CD14-positive monocyte (primary cell): ENCODE measurements at regions not wholly inside any gene's neighbourhood (a gene's known extent, or its start where the extent isn't known, plus 50 kb on each side); places are given as distances from the start of the nearest gene placed in this dataset.

Experiments
- DNase-seq, 3 donors: peaks; one replicate each; pipeline ENCODE4 v3.0.0-alpha.2; 2011 to 2022
- H2AFZ ChIP-seq: 2 replicates; pipeline ENCODE4 v1.6.0; 2012; ENCODE audit warnings: mild to moderate bottlenecking, low read depth, low read length, inconsistent platforms; ENCODE audit not compliant: insufficient read depth, poor library complexity, severe bottlenecking
- H3K27ac ChIP-seq, 2 donors: 1 replicate in 1 of 2; 2 replicates in 1 of 2; pipeline ENCODE4 v1.5.1; 2012 to 2013; ENCODE audit warnings: low read length in 2 of 2, control low read depth in 1 of 2, inconsistent platforms in 1 of 2, low read depth in 1 of 2, mild to moderate bottlenecking in 1 of 2
- H3K27me3 ChIP-seq, 2 donors: one replicate each; pipeline versions ENCODE4 v1.6.0 to v1.6.1; 2011 to 2013; ENCODE audit warnings: low read length in 2 of 2; ENCODE audit not compliant: control insufficient read depth in 2 of 2, insufficient read depth in 2 of 2
- H3K36me3 ChIP-seq, 2 donors: replicated peaks in 1 of 2; 1 replicate in 1 of 2; 2 replicates in 1 of 2; pipeline versions ENCODE4 v1.5.1 to v1.6.1; 2012 to 2013; ENCODE audit warnings: low read length in 2 of 2, control low read depth in 1 of 2, inconsistent platforms in 1 of 2, mild to moderate bottlenecking in 1 of 2; ENCODE audit not compliant: insufficient read depth in 2 of 2, control insufficient read depth in 1 of 2
- H3K4me1 ChIP-seq, 2 donors: 1 replicate in 1 of 2; 2 replicates in 1 of 2; pipeline versions ENCODE4 v1.5.1 to v1.6.1; 2012 to 2013; ENCODE audit warnings: low read length in 2 of 2, control low read depth in 1 of 2, inconsistent platforms in 1 of 2, mild to moderate bottlenecking in 1 of 2, moderate library complexity in 1 of 2; ENCODE audit not compliant: insufficient read depth in 2 of 2, control insufficient read depth in 1 of 2
- H3K4me2 ChIP-seq: replicated peaks from 2 replicates; pipeline ENCODE3; 2012; ENCODE audit warnings: low read length, moderate library complexity, mild to moderate bottlenecking; ENCODE audit not compliant: poor library complexity, severe bottlenecking; ENCODE audit errors: extremely low read depth
- H3K4me3 ChIP-seq, 3 experiments: fragments of 200-600 bp in 1 of 3; sonication (generic) in 1 of 3; replicated peaks in 1 of 3; 1 replicate in 2 of 3; 2 replicates in 1 of 3; pipeline ENCODE4 v1.5.1; 2011 to 2013; ENCODE audit warnings: low read length in 3 of 3, mild to moderate bottlenecking in 3 of 3, control low read depth in 2 of 3, low read depth in 2 of 3, inconsistent platforms in 1 of 3, moderate library complexity in 1 of 3
- H3K79me2 ChIP-seq: 2 replicates; pipeline ENCODE4 v1.6.0; 2012; ENCODE audit warnings: mild to moderate bottlenecking, control low read depth, inconsistent platforms, low read length, moderate library complexity; ENCODE audit not compliant: insufficient read depth
- H3K9ac ChIP-seq: 2 replicates; pipeline ENCODE4 v1.6.0; 2017; ENCODE audit warnings: low read length, mild to moderate bottlenecking; ENCODE audit not compliant: insufficient read depth, poor library complexity, severe bottlenecking
- H3K9me3 ChIP-seq, 2 donors: replicated peaks in 1 of 2; 1 replicate in 1 of 2; 2 replicates in 1 of 2; pipeline versions ENCODE4 v1.5.1 to v1.6.1; 2012 to 2013; ENCODE audit warnings: low read length in 2 of 2, control low read depth in 1 of 2; ENCODE audit not compliant: control insufficient read depth in 1 of 2, insufficient read depth in 1 of 2
- H4K20me1 ChIP-seq: 2 replicates; pipeline ENCODE4 v1.6.0; 2012; ENCODE audit warnings: mild to moderate bottlenecking, low read length, control low read depth, moderate library complexity; ENCODE audit not compliant: insufficient read depth
- H3K27ac Mint-ChIP-seq, 7 donors: one replicate each; pipeline ENCODE4 v1.8.0; 2020; ENCODE audit warnings: mild to moderate bottlenecking in 7 of 7, mixed read lengths in 7 of 7, moderate library complexity in 6 of 7, inconsistent platforms in 2 of 7
- H3K27me3 Mint-ChIP-seq, 3 donors: one replicate each; pipeline ENCODE4 v1.8.0; 2021 to 2022; ENCODE audit warnings: low read depth in 3 of 3, mild to moderate bottlenecking in 3 of 3, mixed read lengths in 3 of 3, moderate library complexity in 3 of 3, inconsistent platforms in 1 of 3
- H3K36me3 Mint-ChIP-seq, 2 donors: one replicate each; pipeline ENCODE4 v1.8.0; 2020; ENCODE audit warnings: mixed read lengths in 2 of 2, inconsistent platforms in 1 of 2, mild to moderate bottlenecking in 1 of 2
- H3K4me1 Mint-ChIP-seq: one replicate; pipeline ENCODE4 v1.8.0; 2020; ENCODE audit warnings: mild to moderate bottlenecking, mixed read lengths
- H3K4me3 Mint-ChIP-seq, 2 donors: one replicate each; pipeline ENCODE4 v1.8.0; 2020; ENCODE audit warnings: mild to moderate bottlenecking in 2 of 2, mixed read lengths in 2 of 2, moderate library complexity in 1 of 2
- H3K9me3 Mint-ChIP-seq, 7 donors: one replicate each; pipeline ENCODE4 v1.8.0; 2020 to 2022; ENCODE audit warnings: mixed read lengths in 7 of 7, mild to moderate bottlenecking in 6 of 7, moderate library complexity in 6 of 7, inconsistent platforms in 2 of 7
- WGBS: methylation state at CpG from one replicate; pipeline ENCODE4 v1.1.5; 2013; ENCODE audit warnings: missing lambda C conversion rate; ENCODE audit not compliant: insufficient coverage; 5-methylcytosine and 5-hydroxymethylcytosine counted together
- intact Hi-C, 2 donors: fragments of 100-400 bp; cut with micrococcal nuclease; formaldehyde crosslinking; loops; one replicate each; pipeline versions ENCODE4 v1.15.0 to v1.15.1; 2023
- TF ChIP-seq, protein P1 (sequence below): fragments of 200-600 bp; IDR thresholded peaks from one replicate; pipeline ENCODE4 v1.8.0; 2022; ENCODE audit warnings: antibody characterized with exemption, mild to moderate bottlenecking

DNA sequence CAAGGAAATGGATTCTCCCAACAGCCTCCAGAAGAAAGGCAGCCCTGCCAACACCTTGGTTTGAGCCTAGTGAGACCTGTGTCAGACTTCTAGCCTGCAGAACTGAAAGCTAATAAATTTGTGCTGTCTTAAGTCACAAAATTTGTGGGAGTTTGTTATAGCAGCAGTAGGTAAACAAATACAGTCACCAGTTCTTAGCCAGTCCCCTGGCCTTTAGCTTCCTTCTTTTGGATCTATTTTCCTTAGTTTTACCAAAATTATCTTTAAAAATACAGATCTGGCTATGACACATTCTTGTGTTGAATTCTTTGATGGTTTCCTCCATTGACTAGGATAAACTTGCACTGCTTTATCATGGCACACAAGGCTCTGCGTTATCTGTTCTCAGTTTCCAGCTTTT is 697.9 kb upstream of the FANCL start:
- no peak overlapping the region for H3K9ac ChIP-seq
- no peaks in the 10 kb centered on the region for H3K4me1 Mint-ChIP-seq
- no peaks in the 10 kb centered on the region for H3K36me3 ChIP-seq
- no peak overlapping the region for H2AFZ ChIP-seq
- no peak for DNase-seq
- H3K27me3 Mint-ChIP-seq = no peaks in the 10 kb centered on the region
- no peaks in the 10 kb centered on the region for H3K36me3 Mint-ChIP-seq
- H3K27ac Mint-ChIP-seq = no peak overlapping the region
- no peaks in the 10 kb centered on the region for H3K27me3 ChIP-seq
- H3K9me3 ChIP-seq = peaks cover 0 to 9% of the 10 kb centered on the region in 2 donors
- TF ChIP-seq, protein P1, sequence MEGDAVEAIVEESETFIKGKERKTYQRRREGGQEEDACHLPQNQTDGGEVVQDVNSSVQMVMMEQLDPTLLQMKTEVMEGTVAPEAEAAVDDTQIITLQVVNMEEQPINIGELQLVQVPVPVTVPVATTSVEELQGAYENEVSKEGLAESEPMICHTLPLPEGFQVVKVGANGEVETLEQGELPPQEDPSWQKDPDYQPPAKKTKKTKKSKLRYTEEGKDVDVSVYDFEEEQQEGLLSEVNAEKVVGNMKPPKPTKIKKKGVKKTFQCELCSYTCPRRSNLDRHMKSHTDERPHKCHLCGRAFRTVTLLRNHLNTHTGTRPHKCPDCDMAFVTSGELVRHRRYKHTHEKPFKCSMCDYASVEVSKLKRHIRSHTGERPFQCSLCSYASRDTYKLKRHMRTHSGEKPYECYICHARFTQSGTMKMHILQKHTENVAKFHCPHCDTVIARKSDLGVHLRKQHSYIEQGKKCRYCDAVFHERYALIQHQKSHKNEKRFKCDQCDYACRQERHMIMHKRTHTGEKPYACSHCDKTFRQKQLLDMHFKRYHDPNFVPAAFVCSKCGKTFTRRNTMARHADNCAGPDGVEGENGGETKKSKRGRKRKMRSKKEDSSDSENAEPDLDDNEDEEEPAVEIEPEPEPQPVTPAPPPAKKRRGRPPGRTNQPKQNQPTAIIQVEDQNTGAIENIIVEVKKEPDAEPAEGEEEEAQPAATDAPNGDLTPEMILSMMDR = no peak
- no peaks in the 10 kb centered on the region for H3K4me1 ChIP-seq
- H3K4me3 Mint-ChIP-seq = no peak overlapping the region
- no peak overlapping the region for H3K27ac ChIP-seq
- H3K4me2 ChIP-seq = no peak overlapping the region
- H4K20me1 ChIP-seq = no peaks in the 10 kb centered on the region
- WGBS = no CpG with 5 or more reads among the region's 1 CpG
- no peak overlapping the region for H3K4me3 ChIP-seq
- peaks cover 0 to 15% (median 13%) of the 10 kb centered on the region in 7 donors for H3K9me3 Mint-ChIP-seq
- no peaks in the 10 kb centered on the region for H3K79me2 ChIP-seq
- intact Hi-C loops = no loop called here

DNA sequence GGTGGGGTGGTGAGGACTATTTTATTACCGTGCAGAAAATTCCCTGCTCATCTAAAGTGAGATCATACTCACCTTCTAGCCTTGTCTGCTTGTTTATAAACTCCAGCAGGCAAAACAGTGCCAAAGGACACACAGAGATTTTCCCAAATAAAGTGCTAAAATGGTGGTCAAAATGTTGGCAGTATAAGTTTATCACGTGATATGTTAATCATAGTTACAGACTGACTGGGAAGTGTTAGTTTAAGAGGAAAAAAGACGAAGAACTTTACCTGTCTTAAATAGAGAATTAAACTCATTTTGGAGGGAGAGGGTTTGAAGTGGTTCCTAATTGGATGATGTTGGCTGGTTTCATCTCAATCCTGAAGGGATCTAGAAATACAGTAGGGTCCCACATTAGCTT is 691.7 kb upstream of the FANCL start:
- H4K20me1 ChIP-seq = no peaks in the 10 kb centered on the region
- no peaks in the 10 kb centered on the region for H3K36me3 ChIP-seq
- H3K27ac Mint-ChIP-seq = no peak overlapping the region
- H3K9me3 ChIP-seq = no peaks in the 10 kb centered on the region
- no peak overlapping the region for H2AFZ ChIP-seq
- no peak overlapping the region for H3K4me3 ChIP-seq
- H3K9me3 Mint-ChIP-seq = no peaks in the 10 kb centered on the region
- H3K4me2 ChIP-seq = no peak overlapping the region
- no peaks in the 10 kb centered on the region for H3K4me1 Mint-ChIP-seq
- peaks cover 0 to 2% (median 0%) of the 10 kb centered on the region in 3 donors for H3K27me3 Mint-ChIP-seq
- no peak overlapping the region for H3K4me3 Mint-ChIP-seq
- TF ChIP-seq, protein P1 = no peak
- no peak overlapping the region for H3K9ac ChIP-seq
- 92% methylated on average over 2 of the region's 3 CpGs for WGBS
- intact Hi-C loops = no loop called here
- H3K79me2 ChIP-seq = no peaks in the 10 kb centered on the region
- H3K36me3 Mint-ChIP-seq = no peaks in the 10 kb centered on the region
- H3K4me1 ChIP-seq = no peaks in the 10 kb centered on the region
- H3K27ac ChIP-seq = no peak overlapping the region
- DNase-seq = no peak
- no peaks in the 10 kb centered on the region for H3K27me3 ChIP-seq
